HCT116 (cell line): ENCODE measurements at regions not wholly inside any gene's neighbourhood (a gene's known extent, or its start where the extent isn't known, plus 50 kb on each side); places are given as distances from the start of the nearest gene placed in this dataset.

ENCODE experiments used
- ATAC-seq: fragments of 200-7000 bp; cut with Tn5 transposase; 2 replicates; pipeline ENCODE4 v1.9.1; 2020; ENCODE audit warnings: mild to moderate bottlenecking, moderate library complexity
- BruUV-seq: library from RNA; stranded (reverse); fragments of 400-500 nt; replicated peaks from 2 replicates; lab custom pipeline; 2021; lab: Mats Ljungman, UMichigan
- CTCF ChIA-PET: fragments of 300-600 bp; sonication (Branson Sonifier 250); formaldehyde crosslinking; loops from one replicate; lab custom pipeline; 2021; ENCODE audit warnings: antibody characterized with exemption; lab: Charles Lee
- POLR2A ChIA-PET: fragments of 300-600, 350-600 bp; sonication (Branson Sonifier 250); formaldehyde crosslinking; loops from one replicate; lab custom pipeline; 2021; ENCODE audit warnings: antibody characterized with exemption; lab: Charles Lee
- RAD21 ChIA-PET, 2 experiments: fragments of 300-600 bp; sonication (Branson Sonifier 250); formaldehyde crosslinking; loops; one replicate each; lab custom pipeline; 2023; ENCODE audit warnings: low total read pairs in 2 of 2; ENCODE audit not compliant: uncharacterized antibody in 2 of 2, unreplicated experiment in 2 of 2, low non-redundant PET in 1 of 2; lab: Charles Lee
- DNase-seq: peaks from one replicate; pipeline ENCODE4 v3.0.0-alpha.2; 2010; ENCODE audit warnings: low read depth, low spot score
- H2AFZ ChIP-seq: fragments of 200-600 bp; shearing (Covaris generic), sonication (generic); 2 replicates; pipeline ENCODE4 v1.6.1; 2017; ENCODE audit warnings: low read depth, mixed run types, mixed read lengths, antibody characterized with exemption, low read length; ENCODE audit not compliant: poor library complexity, severe bottlenecking
- H3K27ac ChIP-seq: 2 replicates; pipeline ENCODE4 v1.5.1; 2012; ENCODE audit warnings: low read depth, low read length
- H3K27me3 ChIP-seq: fragments of 200-600 bp; sonication (generic); 2 replicates; pipeline ENCODE4 v1.6.1; 2016; ENCODE audit warnings: mixed run types, low read length, mixed read lengths; ENCODE audit not compliant: insufficient read depth
- H3K36me3 ChIP-seq, 2 experiments: fragments of 200-500 bp in 1 of 2; fragments of 200-600 bp in 1 of 2; sonication (Bioruptor generic) in 1 of 2; sonication (generic) in 1 of 2; 2 replicates each; pipeline versions ENCODE4 v1.5.1 to v1.6.1; 2014 to 2016; ENCODE audit warnings: low read length in 2 of 2, inconsistent platforms in 1 of 2, mixed read lengths in 1 of 2, mixed run types in 1 of 2; ENCODE audit not compliant: insufficient read depth in 2 of 2, control insufficient read depth in 1 of 2
- H3K4me1 ChIP-seq, 2 experiments: fragments of 200-600 bp in 1 of 2; sonication (generic) in 1 of 2; 2 replicates each; pipeline versions ENCODE4 v1.5.1 to v1.6.1; 2012 to 2017; ENCODE audit warnings: low read length in 2 of 2, inconsistent platforms in 1 of 2, mild to moderate bottlenecking in 1 of 2, mixed read lengths in 1 of 2, mixed run types in 1 of 2, moderate library complexity in 1 of 2; ENCODE audit not compliant: insufficient read depth in 2 of 2, control insufficient read depth in 1 of 2
- H3K4me2 ChIP-seq: fragments of 200-600 bp; sonication (generic); 2 replicates; pipeline ENCODE4 v1.6.1; 2017; ENCODE audit warnings: mixed run types, low read length, mixed read lengths
- H3K4me3 ChIP-seq, 2 experiments: fragments of 200-600 bp in 1 of 2; sonication (generic) in 1 of 2; replicated peaks in 1 of 2; 2 replicates each; pipeline ENCODE4 v1.5.1; 2011 to 2016; ENCODE audit warnings: low read length in 2 of 2, control low read depth in 1 of 2, low read depth in 1 of 2, mild to moderate bottlenecking in 1 of 2, mixed read lengths in 1 of 2, mixed run types in 1 of 2
- H3K79me2 ChIP-seq: fragments of 200-600 bp; sonication (generic); 2 replicates; pipeline ENCODE4 v1.6.1; 2017; ENCODE audit warnings: mild to moderate bottlenecking, mixed run types, low read length, moderate library complexity, mixed read lengths; ENCODE audit not compliant: insufficient read depth
- H3K9ac ChIP-seq: fragments of 200-600 bp; sonication (generic); 2 replicates; pipeline ENCODE4 v1.6.1; 2016; ENCODE audit warnings: low read length, mixed read lengths
- H3K9me2 ChIP-seq: fragments of 200-600 bp; sonication (generic), shearing (Covaris generic); 2 replicates; pipeline ENCODE4 v1.6.1; 2017; ENCODE audit warnings: mixed run types, mild to moderate bottlenecking, moderate library complexity; ENCODE audit not compliant: insufficient read depth
- H3K9me3 ChIP-seq, 2 experiments: fragments of 200-500 bp in 1 of 2; fragments of 200-600 bp in 1 of 2; sonication (Bioruptor generic) in 1 of 2; sonication (generic) in 1 of 2; 2 replicates each; pipeline ENCODE4 v1.6.1; 2014 to 2017; ENCODE audit warnings: low read length in 2 of 2, mixed read lengths in 2 of 2, inconsistent platforms in 1 of 2, low read depth in 1 of 2, mild to moderate bottlenecking in 1 of 2, mixed run types in 1 of 2, moderate library complexity in 1 of 2; ENCODE audit not compliant: control insufficient read depth in 1 of 2, insufficient read depth in 1 of 2
- H4K20me1 ChIP-seq: fragments of 200-600 bp; sonication (generic), shearing (Covaris generic); 2 replicates; pipeline ENCODE4 v1.6.1; 2017; ENCODE audit warnings: mixed run types, mild to moderate bottlenecking, moderate library complexity; ENCODE audit not compliant: insufficient read depth
- ATF3 ChIP-seq: IDR thresholded peaks from 2 replicates; pipeline ENCODE4 v1.6.1; 2012
- CBX3 ChIP-seq: IDR thresholded peaks from 2 replicates; pipeline ENCODE4 v1.6.1; 2012; ENCODE audit warnings: low read depth
- CTCF ChIP-seq, 3 experiments: fragments of 200-600 bp in 1 of 3; sonication (generic) in 1 of 3; IDR thresholded peaks in 2 of 3; conservative IDR thresholded peaks in 1 of 3; 2 replicates each; pipeline ENCODE4 v1.5.1; 2012 to 2017; ENCODE audit warnings: low read depth in 2 of 3, low read length in 2 of 3, antibody characterized with exemption in 1 of 3, borderline replicate concordance in 1 of 3, control low read depth in 1 of 3, mild to moderate bottlenecking in 1 of 3, mixed read lengths in 1 of 3, mixed run types in 1 of 3, moderate library complexity in 1 of 3; ENCODE audit not compliant: insufficient read depth in 1 of 3
- EGR1 ChIP-seq: IDR thresholded peaks from 2 replicates; pipeline ENCODE4 v1.6.1; 2012; ENCODE audit warnings: low read depth
- ELF1 ChIP-seq: IDR thresholded peaks from 2 replicates; pipeline ENCODE4 v1.6.1; 2012; ENCODE audit warnings: low read depth, borderline replicate concordance
- EZH2phosphoT487 ChIP-seq: fragments of 200-600 bp; IDR thresholded peaks from 2 replicates; pipeline ENCODE4 v1.6.1; 2018; ENCODE audit warnings: antibody characterized with exemption, borderline replicate concordance
- FOSL1 ChIP-seq: IDR thresholded peaks from 2 replicates; pipeline ENCODE4 v1.6.1; 2012; ENCODE audit warnings: low read depth
- REST ChIP-seq: IDR thresholded peaks from 2 replicates; pipeline ENCODE4 v1.6.1; 2012; ENCODE audit warnings: low read depth
- SRF ChIP-seq: IDR thresholded peaks from 2 replicates; pipeline ENCODE4 v1.6.1; 2012; ENCODE audit warnings: low read depth
- TCF7L2 ChIP-seq: IDR thresholded peaks from 2 replicates; pipeline ENCODE4 v1.7.0; 2011; ENCODE audit warnings: borderline replicate concordance, inconsistent platforms; ENCODE audit not compliant: insufficient read depth, insufficient read length; ENCODE audit errors: extremely low read depth
- ZFX ChIP-seq: fragments of 450-650 bp; IDR thresholded peaks from 2 replicates; pipeline ENCODE4 v1.6.1; 2017
- ZNF274 ChIP-seq: fragments of 200-500 bp; sonication (Bioruptor generic); IDR thresholded peaks from 2 replicates; pipeline ENCODE4 v1.6.1; 2014; ENCODE audit warnings: mild to moderate bottlenecking, low read depth, low read length, inconsistent platforms
- intact Hi-C: fragments of 100-400 bp; cut with micrococcal nuclease; formaldehyde crosslinking; loops from 2 replicates; pipeline ENCODE4 v1.10.0; 2022

GRCh38 chr1:69491416-69491815 is 76.3 kb upstream of the LRRC7 start:
- ChIA-PET CTCF (no interaction called here), RAD21 (no interaction called here)
- no peaks in the 10 kb centered on the region for H3K36me3 ChIP-seq
- no peaks in the 10 kb centered on the region for H3K79me2 ChIP-seq
- no peak overlapping the region for H3K9ac ChIP-seq
- intact Hi-C loops = no loop called here
- TF ChIP-seq EGR1 = no peak
- TF ChIP-seq, all 23 proteins: peak for 0
- no peak for DNase-seq
- Histone ChIP-seq H3K27ac (no peak overlapping the region), H3K27me3 (no peaks in the 10 kb centered on the region), H3K4me2 (no peak overlapping the region), H2AFZ (no peak overlapping the region), H3K9me3 (no peaks in the 10 kb centered on the region), H3K4me3 (no peak overlapping the region), H4K20me1 (no peaks in the 10 kb centered on the region), H3K4me1 (no peaks in the 10 kb centered on the region), H3K9me2 (no peaks in the 10 kb centered on the region)
- no peak for ATAC-seq
- BruUV-seq = no TSS peak
- POLR2A ChIA-PET = no interaction called here

GRCh38 chr1:69492286-69492685 is 75.4 kb upstream of the LRRC7 start:
- Histone ChIP-seq H4K20me1 (no peaks in the 10 kb centered on the region), H3K79me2 (no peaks in the 10 kb centered on the region), H3K36me3 (no peaks in the 10 kb centered on the region), H2AFZ (no peak overlapping the region), H3K27ac (no peak overlapping the region), H3K4me2 (no peak overlapping the region), H3K9me2 (no peaks in the 10 kb centered on the region), H3K27me3 (no peaks in the 10 kb centered on the region), H3K9ac (no peak overlapping the region), H3K9me3 (no peaks in the 10 kb centered on the region), H3K4me1 (no peaks in the 10 kb centered on the region)
- POLR2A ChIA-PET = no interaction called here
- no peak for DNase-seq
- CTCF ChIA-PET = no interaction called here
- BruUV-seq = no TSS peak
- RAD21 ChIA-PET = no interaction called here
- intact Hi-C loops = no loop called here
- ATAC-seq = no peak
- TF ChIP-seq CTCF (IDR thresholded peaks at IDR 0.05 in 2 of 3, conservative IDR thresholded peaks at IDR 0.05 in 1 of 3; ENCODE audit: borderline replicate concordance in 1 of 3, insufficient read depth in 1 of 3, low read depth in 2 of 3, low read length in 2 of 3) = no peak
- TF ChIP-seq SRF = no peak
- TF ChIP-seq REST = no peak
- TF ChIP-seq ATF3 = no peak
- TF ChIP-seq FOSL1 = no peak
- no peak for TF ChIP-seq EGR1
- no peak for TF ChIP-seq TCF7L2
- TF ChIP-seq ZNF274 = no peak
- no peak for TF ChIP-seq EZH2phosphoT487
- TF ChIP-seq ZFX = no peak
- no peak for TF ChIP-seq ELF1
- TF ChIP-seq CBX3 = no peak
- TF ChIP-seq, all 23 proteins: peak for 0
- no peak overlapping the region for H3K4me3 ChIP-seq
